KMS-11 (cell line): ENCODE measurements at regions not wholly inside any gene's neighbourhood (a gene's known extent, or its start where the extent isn't known, plus 50 kb on each side); places are given as distances from the start of the nearest gene placed in this dataset.

Source experiments
- H2AFZ ChIP-seq: fragments of 200-600 bp; sonication (generic); 2 replicates; pipeline ENCODE4 v1.6.1; 2016; ENCODE audit warnings: antibody characterized with exemption, mixed run types, low read depth
- H3K27ac ChIP-seq: fragments of 200-600 bp; sonication (generic); 2 replicates; pipeline ENCODE4 v1.6.1; 2016; ENCODE audit warnings: mild to moderate bottlenecking, mixed run types
- H3K27me3 ChIP-seq: fragments of 200-600 bp; sonication (generic); 2 replicates; pipeline ENCODE4 v1.6.1; 2017; ENCODE audit warnings: mild to moderate bottlenecking, low read depth, mixed run types, moderate library complexity; ENCODE audit not compliant: insufficient read depth
- H3K36me3 ChIP-seq: fragments of 200-600 bp; sonication (generic); 2 replicates; pipeline ENCODE4 v1.6.1; 2017; ENCODE audit warnings: mild to moderate bottlenecking, mixed run types; ENCODE audit not compliant: insufficient read depth
- H3K4me1 ChIP-seq: fragments of 200-600 bp; sonication (generic); 2 replicates; pipeline ENCODE4 v1.6.1; 2016; ENCODE audit warnings: mild to moderate bottlenecking, low read depth, mixed run types; ENCODE audit not compliant: poor library complexity, severe bottlenecking
- H3K4me2 ChIP-seq: fragments of 200-600 bp; sonication (generic); 2 replicates; pipeline ENCODE4 v1.7.0; 2016; ENCODE audit warnings: mild to moderate bottlenecking, mixed run types
- H3K4me3 ChIP-seq: fragments of 200-600 bp; sonication (generic); IDR thresholded peaks from 2 replicates; pipeline ENCODE4 v1.6.1; 2017; ENCODE audit warnings: low read depth, low read length, mixed read lengths; ENCODE audit not compliant: insufficient read depth
- H3K79me2 ChIP-seq: fragments of 200-600 bp; sonication (generic); 2 replicates; pipeline ENCODE4 v1.6.1; 2016; ENCODE audit warnings: low read depth, mixed run types; ENCODE audit not compliant: insufficient read depth
- H3K9ac ChIP-seq: fragments of 200-600 bp; sonication (generic); 2 replicates; pipeline ENCODE4 v1.6.1; 2016; ENCODE audit warnings: mild to moderate bottlenecking, mixed run types
- H4K20me1 ChIP-seq: fragments of 200-600 bp; sonication (generic); 2 replicates; pipeline ENCODE4 v1.6.1; 2016; ENCODE audit warnings: mild to moderate bottlenecking, mixed run types; ENCODE audit not compliant: insufficient read depth
- TF ChIP-seq, protein P1 (sequence below): fragments of 200-600 bp; sonication (generic); conservative IDR thresholded peaks from 2 replicates; pipeline ENCODE4 v1.6.1; 2017; ENCODE audit warnings: low read depth, mild to moderate bottlenecking, antibody characterized with exemption, low read length, moderate library complexity, mixed read lengths

GRCh38 chr13:65803530-65804392, 1426.4 kb downstream of the PCDH9 start:
- Histone ChIP-seq H3K27ac (no peak overlapping the region), H3K27me3 (no peaks in the 10 kb centered on the region), H2AFZ (no peak overlapping the region), H3K9ac (no peak overlapping the region), H3K36me3 (no peaks in the 10 kb centered on the region), H4K20me1 (no peaks in the 10 kb centered on the region), H3K4me1 (no peaks in the 10 kb centered on the region), H3K4me3 (no peak overlapping the region), H3K4me2 (no peak overlapping the region), H3K79me2 (no peaks in the 10 kb centered on the region)
- TF ChIP-seq, protein P1, sequence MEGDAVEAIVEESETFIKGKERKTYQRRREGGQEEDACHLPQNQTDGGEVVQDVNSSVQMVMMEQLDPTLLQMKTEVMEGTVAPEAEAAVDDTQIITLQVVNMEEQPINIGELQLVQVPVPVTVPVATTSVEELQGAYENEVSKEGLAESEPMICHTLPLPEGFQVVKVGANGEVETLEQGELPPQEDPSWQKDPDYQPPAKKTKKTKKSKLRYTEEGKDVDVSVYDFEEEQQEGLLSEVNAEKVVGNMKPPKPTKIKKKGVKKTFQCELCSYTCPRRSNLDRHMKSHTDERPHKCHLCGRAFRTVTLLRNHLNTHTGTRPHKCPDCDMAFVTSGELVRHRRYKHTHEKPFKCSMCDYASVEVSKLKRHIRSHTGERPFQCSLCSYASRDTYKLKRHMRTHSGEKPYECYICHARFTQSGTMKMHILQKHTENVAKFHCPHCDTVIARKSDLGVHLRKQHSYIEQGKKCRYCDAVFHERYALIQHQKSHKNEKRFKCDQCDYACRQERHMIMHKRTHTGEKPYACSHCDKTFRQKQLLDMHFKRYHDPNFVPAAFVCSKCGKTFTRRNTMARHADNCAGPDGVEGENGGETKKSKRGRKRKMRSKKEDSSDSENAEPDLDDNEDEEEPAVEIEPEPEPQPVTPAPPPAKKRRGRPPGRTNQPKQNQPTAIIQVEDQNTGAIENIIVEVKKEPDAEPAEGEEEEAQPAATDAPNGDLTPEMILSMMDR, result no peak

DNA sequence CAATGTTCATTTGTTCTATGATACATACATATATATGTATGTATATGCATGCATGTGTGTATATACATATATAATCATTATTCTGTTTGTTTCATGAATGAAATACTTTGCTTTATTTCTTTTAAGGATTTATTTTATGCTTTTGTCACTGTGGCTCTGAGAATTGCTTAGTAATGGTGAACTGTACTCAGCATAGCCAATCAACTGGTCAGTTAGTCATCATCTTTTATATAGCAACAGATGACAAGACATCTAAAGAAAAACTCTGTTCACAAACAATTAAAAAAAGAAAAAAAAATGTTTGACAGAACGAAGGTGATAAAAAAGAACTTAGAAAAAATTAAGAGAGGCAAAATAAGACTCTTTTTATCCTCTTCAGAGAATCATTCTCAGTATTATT, 1440.3 kb downstream of the PCDH9 start:
- Histone ChIP-seq H3K36me3 (no peaks in the 10 kb centered on the region), H3K4me2 (no peak overlapping the region), H3K27ac (no peak overlapping the region), H3K27me3 (no peaks in the 10 kb centered on the region), H3K79me2 (no peaks in the 10 kb centered on the region), H4K20me1 (no peaks in the 10 kb centered on the region), H2AFZ (no peak overlapping the region), H3K4me3 (no peak overlapping the region), H3K9ac (no peak overlapping the region), H3K4me1 (no peaks in the 10 kb centered on the region)
- TF ChIP-seq, protein P1, result no peak

DNA sequence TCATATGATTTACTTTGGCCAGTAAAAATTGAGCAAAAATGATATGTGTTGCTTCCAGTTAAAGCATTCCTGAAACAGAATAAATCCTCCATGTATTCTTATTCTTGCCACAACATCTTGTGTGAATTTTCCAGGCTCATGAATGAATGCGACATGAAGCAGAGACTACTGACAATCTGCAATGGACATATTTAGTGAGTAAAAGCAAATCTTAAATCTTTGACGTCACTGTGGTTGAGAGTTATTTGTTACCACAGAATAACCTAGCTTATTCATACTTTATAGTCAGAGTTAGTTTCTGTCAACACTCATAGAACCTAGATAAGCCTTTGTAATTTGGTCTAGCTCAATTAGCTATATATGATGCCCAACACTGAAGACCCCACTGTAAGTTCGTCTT, 1443.1 kb downstream of the PCDH9 start:
- Histone ChIP-seq H3K9ac (no peak overlapping the region), H3K27ac (no peak overlapping the region), H3K4me2 (no peak overlapping the region), H4K20me1 (no peaks in the 10 kb centered on the region), H2AFZ (no peak overlapping the region), H3K36me3 (no peaks in the 10 kb centered on the region), H3K27me3 (no peaks in the 10 kb centered on the region), H3K4me3 (no peak overlapping the region), H3K4me1 (no peaks in the 10 kb centered on the region), H3K79me2 (no peaks in the 10 kb centered on the region)
- TF ChIP-seq, protein P1, result no peak

DNA sequence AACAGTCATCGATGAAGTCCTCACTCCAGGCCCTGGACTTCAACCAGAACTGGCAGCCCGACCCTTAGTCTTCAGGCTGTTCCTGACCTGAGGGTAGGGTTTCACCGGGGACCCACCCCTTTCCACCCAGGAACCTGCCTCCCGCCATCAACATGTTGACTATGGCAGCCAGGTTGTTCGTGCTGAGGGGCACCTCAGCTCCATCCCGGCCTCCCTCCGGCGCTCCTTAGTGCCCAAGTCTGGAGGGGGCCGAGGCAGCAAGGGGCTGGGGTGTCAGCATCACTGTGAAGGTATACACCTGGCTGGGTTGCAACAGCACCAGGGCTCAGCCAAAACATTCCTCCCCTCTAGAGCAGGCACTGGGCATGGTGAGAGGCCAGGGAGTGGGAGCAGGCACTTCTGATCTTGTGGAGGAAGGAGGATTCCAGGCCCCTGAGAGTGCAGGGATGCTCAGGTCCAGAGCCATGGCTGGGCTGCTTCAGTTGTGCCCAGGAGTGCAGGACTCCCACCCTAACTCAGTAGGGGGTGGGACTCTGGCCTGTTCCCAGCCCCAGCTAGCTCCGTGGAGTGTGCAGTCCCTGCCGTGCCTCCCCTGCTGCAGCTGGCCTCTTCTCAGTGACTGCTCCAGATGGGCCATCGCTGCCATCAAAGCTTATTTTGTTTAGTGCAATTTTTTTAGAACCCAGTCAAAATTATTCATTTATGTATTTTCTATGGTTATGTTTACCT, 1445.9 kb downstream of the PCDH9 start:
- Histone ChIP-seq H3K4me1 (no peaks in the 10 kb centered on the region), H3K4me3 (no peak overlapping the region), H3K27ac (no peak overlapping the region), H3K36me3 (no peaks in the 10 kb centered on the region), H4K20me1 (no peaks in the 10 kb centered on the region), H3K27me3 (no peaks in the 10 kb centered on the region), H3K79me2 (no peaks in the 10 kb centered on the region), H3K9ac (no peak overlapping the region), H2AFZ (no peak overlapping the region), H3K4me2 (no peak overlapping the region)
- TF ChIP-seq, protein P1, result no peak
